Activated CD8-positive, alpha-beta memory T cell treated with anti-CD3 and anti-CD28 coated beads for 24 hours (primary cell): ENCODE measurements at regions not wholly inside any gene's neighbourhood (a gene's known extent, or its start where the extent isn't known, plus 50 kb on each side); places are given as distances from the start of the nearest gene placed in this dataset.

Source experiments
- DNase-seq: peaks from one replicate; pipeline ENCODE4 v3.0.0-alpha.2; 2020

DNA sequence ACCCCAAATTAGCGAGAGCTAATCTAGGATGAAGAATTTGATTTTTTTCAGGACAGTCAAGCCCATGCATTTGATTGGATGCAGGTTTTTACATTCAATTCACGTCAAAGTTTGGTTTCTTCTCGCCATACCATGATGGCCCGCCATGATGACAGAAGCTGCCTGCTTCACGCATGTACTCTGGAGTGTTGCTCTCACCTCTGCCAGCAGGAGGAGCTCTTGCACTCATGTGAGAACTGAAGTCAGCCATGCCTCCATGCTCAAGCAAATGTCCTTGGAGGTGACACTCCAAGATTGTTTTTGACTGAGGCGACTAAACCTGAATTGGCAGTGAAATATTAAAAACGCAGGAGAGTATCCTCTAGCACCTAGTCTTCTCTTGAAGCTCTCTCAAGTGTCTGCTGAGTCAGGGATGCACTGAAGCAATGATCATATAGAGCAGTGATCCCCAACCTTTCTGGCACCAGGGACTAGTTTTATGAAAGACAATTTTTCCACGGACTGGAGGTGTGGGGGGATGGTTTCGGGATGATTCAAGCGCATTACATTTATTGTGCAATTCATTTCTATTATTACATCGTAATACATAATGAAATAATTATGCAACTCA, 120.9 kb downstream of the SAMMSON start:
- peak; percentile 77 for DNase-seq

- no peak for DNase-seq
These were observed 127.7 kb downstream of the SAMMSON start for GRCh38 chr3:70127192-70127591.

- DNase-seq, result no peak
These were observed 137.8 kb downstream of the SAMMSON start for GRCh38 chr3:70137366-70137765.

GRCh38 chr3:70138606-70139005, 139.1 kb downstream of the SAMMSON start:
- no peak for DNase-seq
